Middle frontal gyrus (tissue), 1 donor: ENCODE measurements at regions not wholly inside any gene's neighbourhood (a gene's known extent, or its start where the extent isn't known, plus 50 kb on each side); places are given as distances from the start of the nearest gene placed in this dataset.
"Not testable (repeated sequence)": the region's sequence is repeated elsewhere in the genome, so short reads cannot be mapped to it uniquely, and the experiment has no call there.

Source experiments
- DNase-seq: peaks from one replicate; pipeline ENCODE4 v3.0.0-alpha.2; 2015; ENCODE audit warnings: low spot score; ENCODE audit errors: extremely low spot score

DNA sequence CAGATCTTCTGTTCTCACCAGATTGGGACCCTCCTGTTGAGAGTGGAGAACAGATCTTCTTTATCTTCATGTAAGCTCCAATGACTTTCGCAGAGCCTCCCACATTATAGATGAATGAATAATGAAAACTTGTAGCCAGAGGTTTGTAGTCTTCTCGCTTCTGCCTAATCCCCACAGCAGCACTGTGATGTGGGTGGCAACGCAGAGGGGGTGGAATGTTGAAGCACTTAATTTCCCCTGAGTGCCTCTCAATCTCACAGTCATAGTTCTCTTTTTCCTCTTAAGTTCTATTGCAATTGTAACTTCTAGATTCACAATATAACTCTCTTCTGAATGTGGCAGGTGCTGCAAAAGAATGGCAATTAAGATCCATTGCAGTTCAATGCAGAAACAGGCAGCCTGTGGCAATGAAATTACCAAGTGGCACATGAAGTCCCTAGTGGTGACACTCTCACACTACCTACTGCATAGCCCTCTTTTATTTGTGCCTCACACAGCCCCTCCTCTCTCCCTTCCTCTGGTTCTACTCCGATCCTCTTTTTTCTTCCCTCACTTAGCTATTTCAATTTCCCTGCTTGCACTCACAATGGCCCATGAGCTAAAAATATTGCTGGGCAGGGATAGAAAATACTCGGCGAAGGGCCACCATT, 281.9 kb downstream of the UBE3D start:
- DNase-seq: no peak

DNA sequence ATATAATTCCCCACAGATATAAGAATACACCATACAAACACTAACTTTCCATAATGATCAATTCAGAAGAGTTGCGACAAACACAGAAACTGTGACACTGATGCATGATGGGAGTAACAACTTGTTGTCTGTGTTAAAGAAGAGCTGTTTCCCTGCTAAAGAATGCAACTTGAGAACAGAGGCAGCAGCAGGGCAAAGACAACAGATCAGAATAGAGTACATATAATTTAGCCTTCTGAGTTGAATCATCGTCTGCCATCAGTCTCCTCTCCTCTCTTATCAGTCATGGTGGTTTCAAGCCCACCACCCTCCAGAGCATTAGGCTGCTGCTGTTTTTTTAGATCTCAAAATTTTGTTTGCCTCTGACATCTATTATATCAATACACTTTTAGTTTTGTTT, 280.4 kb downstream of the UBE3D start:
- DNase-seq: no peak

DNA sequence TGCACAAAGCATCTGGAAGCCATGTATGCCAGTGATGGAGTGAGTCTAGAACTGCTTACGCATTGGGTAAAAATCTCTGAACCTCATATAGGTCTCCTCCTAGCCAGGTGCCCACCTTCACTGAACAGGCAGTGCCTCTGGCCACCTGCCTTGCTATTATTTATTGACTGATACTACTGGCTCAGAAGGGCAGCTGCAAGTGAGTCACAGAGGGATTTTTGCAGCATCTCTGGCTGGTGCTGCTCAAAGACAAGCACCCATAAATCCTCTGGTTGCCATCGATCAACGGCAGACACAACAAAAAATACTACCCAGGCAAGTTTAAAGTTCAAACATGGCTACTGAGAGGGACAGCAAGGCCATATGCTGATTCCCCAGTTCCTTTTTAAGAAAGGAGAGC, 279.4 kb downstream of the UBE3D start:
- no peak for DNase-seq

- no peak for DNase-seq
Measured at GRCh38 chr6:82795940-82796339, 269.7 kb downstream of the UBE3D start.

DNA sequence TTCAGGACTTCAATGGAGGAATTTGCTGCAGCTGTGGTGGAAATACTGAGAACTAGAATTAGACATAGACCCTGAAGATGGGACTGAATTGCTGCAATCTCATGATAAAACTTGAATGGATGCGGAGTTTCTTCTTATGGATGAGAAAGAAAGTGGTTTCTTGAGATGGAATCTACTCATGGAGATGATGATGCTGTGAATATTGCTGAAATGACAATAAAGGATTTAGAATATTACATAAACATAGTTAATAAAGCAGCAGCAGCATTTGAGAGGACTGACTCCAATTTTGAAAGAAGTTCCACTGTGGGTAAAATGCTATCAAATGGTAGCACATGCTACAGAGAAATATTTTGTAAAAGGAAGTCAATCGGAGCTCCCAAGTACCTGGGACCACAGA, 264.6 kb downstream of the UBE3D start:
- no peak for DNase-seq

- not testable (repeated sequence) for DNase-seq
Measured at GRCh38 chr6:82816243-82816642, 249.4 kb downstream of the UBE3D start.

DNA sequence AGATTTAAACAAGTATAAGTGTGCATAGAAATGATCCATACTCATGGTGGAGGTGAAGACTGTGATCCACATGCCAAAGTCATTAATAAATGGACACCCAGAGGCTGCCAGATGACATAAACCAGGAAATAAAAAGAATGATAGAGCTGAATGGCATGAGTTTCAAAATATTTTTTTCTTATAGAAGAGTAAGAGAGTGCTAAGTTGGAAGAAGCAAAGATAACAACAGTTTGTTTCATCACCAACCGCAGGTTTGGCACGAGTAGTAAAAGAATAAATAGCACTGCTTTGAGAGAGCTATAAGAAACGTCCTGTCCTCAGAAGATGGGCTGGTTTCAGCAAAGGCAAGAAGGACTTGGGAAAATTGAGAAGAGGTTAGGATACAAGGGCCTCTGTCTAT, 246.9 kb downstream of the UBE3D start:
- DNase-seq: no peak

DNA sequence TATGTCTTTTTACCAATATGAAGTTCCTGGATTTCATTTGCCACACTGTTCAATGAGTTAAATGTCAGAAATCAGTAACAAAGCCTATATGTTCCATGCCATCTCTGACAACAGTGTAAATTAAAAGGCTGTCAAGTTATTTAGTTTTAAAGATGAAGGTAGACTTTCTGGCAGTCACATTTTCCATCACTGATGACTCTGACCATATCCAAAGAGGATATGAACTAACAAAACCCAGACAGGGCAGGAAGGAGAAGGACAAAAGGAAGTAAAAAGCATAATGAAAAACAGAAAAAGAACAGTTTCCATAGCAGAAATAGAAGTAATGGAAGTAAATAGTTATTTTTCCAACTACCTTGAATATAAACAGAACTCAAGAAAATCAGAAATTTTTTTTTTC, 242.3 kb downstream of the UBE3D start:
- no peak for DNase-seq

GRCh38 chr6:82832811-82833210, 232.8 kb downstream of the UBE3D start:
- DNase-seq: no peak

DNA sequence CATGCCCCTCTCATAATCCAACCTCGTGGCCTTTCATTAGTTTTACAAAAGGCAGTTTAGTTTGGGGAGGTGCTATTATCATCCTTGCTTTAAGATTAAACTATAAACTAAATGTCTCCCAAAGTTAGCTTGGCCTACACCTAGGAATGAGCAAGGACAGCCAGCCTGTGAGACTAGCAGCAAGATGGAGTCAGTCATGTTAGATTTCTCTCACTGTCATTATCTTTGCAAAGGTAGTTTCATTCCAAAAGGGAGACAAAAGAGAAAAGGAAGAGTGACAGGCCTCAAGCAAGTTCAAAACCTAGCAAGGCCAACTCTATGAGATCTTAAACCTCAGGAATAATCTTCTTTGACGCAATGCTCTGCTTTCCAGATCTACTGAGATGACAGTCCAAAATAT, 232.2 kb downstream of the UBE3D start:
- no peak for DNase-seq

GRCh38 chr6:82836022-82836575, 229.5 kb downstream of the UBE3D start:
- DNase-seq: no peak

DNA sequence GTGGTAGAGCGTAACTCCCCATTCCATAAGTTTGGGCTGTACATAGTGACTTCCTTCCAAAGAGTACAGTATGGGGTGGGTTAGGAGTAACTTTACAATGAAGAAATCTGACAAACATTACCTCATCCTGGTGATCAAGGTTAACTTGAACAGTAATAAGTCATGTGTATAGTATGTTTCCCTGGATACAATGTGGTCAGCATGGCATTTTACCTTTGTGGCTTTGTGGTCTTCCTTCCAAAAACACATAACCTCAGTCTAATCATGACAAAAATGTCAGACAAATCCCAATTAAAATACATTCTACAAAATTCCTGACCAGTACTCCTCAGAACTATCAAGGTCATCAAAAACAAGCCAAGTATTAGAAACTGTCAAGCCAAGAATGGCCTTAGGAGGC, 225.1 kb downstream of the UBE3D start:
- DNase-seq: no peak

- no peak for DNase-seq
Measured at GRCh38 chr6:82841309-82841708, 224.3 kb downstream of the UBE3D start.
